ENCODE measurements at regions not wholly inside any gene's neighbourhood (a gene's known extent, or its start where the extent isn't known, plus 50 kb on each side); places are given as distances from the start of the nearest gene placed in this dataset.

- ATAC-seq (ENCODE audit: insufficient read depth, low FRiP score) (no peak), DNase-seq (peak; percentile 73 to 80 (median 75))
- H3K27ac ChIP-seq (ENCODE audit: low read depth in 1 of 2, low read length in 1 of 2) = no peak overlapping the region
- no peaks in the 10 kb centered on the region for H3K36me3 ChIP-seq (ENCODE audit: control insufficient read depth in 4 of 4, insufficient read depth in 4 of 4, low read length in 4 of 4)
- no peaks in the 10 kb centered on the region for H3K27me3 ChIP-seq (ENCODE audit: control insufficient read depth in 3 of 3, insufficient read depth in 3 of 3, low read length in 2 of 3)
- no peak overlapping the region for H3K9ac ChIP-seq (ENCODE audit: insufficient read depth in 1 of 2, low read length in 2 of 2)
- H3K4me3 ChIP-seq = no peak overlapping the region
- TF ChIP-seq CTCF (IDR thresholded peaks at IDR 0.05; ENCODE audit: control extremely low read depth, extremely low read depth) = no peak
- 37 to 48% methylated on average over 11 of the region's 11 CpGs for WGBS, 2 donors
- H3K9me3 ChIP-seq (ENCODE audit: control insufficient read depth in 4 of 4, insufficient read depth in 3 of 4, low read length in 3 of 4) = no peaks in the 10 kb centered on the region
- H3K4me1 ChIP-seq (ENCODE audit: control insufficient read depth in 5 of 5, insufficient read depth in 5 of 5, low read length in 5 of 5) = peaks cover 0 to 8% (median 2%) of the 10 kb centered on the region in 5 donors
These were observed 70.9 kb upstream of the PLEKHG1 start for GRCh38 chr6:150528648-150529285.

- Histone ChIP-seq H3K27ac (ENCODE audit: low read depth in 1 of 2, low read length in 1 of 2) (no peak overlapping the region), H3K36me3 (ENCODE audit: control insufficient read depth in 4 of 4, insufficient read depth in 4 of 4, low read length in 4 of 4) (no peaks in the 10 kb centered on the region), H3K27me3 (ENCODE audit: control insufficient read depth in 3 of 3, insufficient read depth in 3 of 3, low read length in 2 of 3) (no peaks in the 10 kb centered on the region), H3K9me3 (ENCODE audit: control insufficient read depth in 4 of 4, insufficient read depth in 3 of 4, low read length in 3 of 4) (no peaks in the 10 kb centered on the region), H3K9ac (ENCODE audit: insufficient read depth in 1 of 2, low read length in 2 of 2) (no peak overlapping the region), H3K4me3 (no peak overlapping the region), H3K4me1 (ENCODE audit: control insufficient read depth in 5 of 5, insufficient read depth in 5 of 5, low read length in 5 of 5) (peaks cover 0 to 8% (median 2%) of the 10 kb centered on the region in 5 donors)
- DNase-seq (peak in 2 of 3 donors; percentile 42 to 67), ATAC-seq (ENCODE audit: insufficient read depth, low FRiP score) (no peak)
- TF ChIP-seq CTCF (IDR thresholded peaks at IDR 0.05; ENCODE audit: control extremely low read depth, extremely low read depth) = no peak
- WGBS, 2 donors = 74 to 98% methylated on average over 3 of the region's 3 CpGs
These were observed 70.0 kb upstream of the PLEKHG1 start for GRCh38 chr6:150529646-150530045.

GRCh38 chr6:150531957-150532356 is 67.7 kb upstream of the PLEKHG1 start:
- Histone ChIP-seq H3K27me3 (ENCODE audit: control insufficient read depth in 3 of 3, insufficient read depth in 3 of 3, low read length in 2 of 3) (no peaks in the 10 kb centered on the region), H3K9ac (ENCODE audit: insufficient read depth in 1 of 2, low read length in 2 of 2) (no peak overlapping the region), H3K4me3 (no peak overlapping the region), H3K36me3 (ENCODE audit: control insufficient read depth in 4 of 4, insufficient read depth in 4 of 4, low read length in 4 of 4) (no peaks in the 10 kb centered on the region), H3K27ac (ENCODE audit: low read depth in 1 of 2, low read length in 1 of 2) (no peak overlapping the region), H3K4me1 (ENCODE audit: control insufficient read depth in 5 of 5, insufficient read depth in 5 of 5, low read length in 5 of 5) (peaks cover 0 to 8% (median 2%) of the 10 kb centered on the region in 5 donors), H3K9me3 (ENCODE audit: control insufficient read depth in 4 of 4, insufficient read depth in 3 of 4, low read length in 3 of 4) (no peaks in the 10 kb centered on the region)
- ATAC-seq (ENCODE audit: insufficient read depth, low FRiP score) = no peak
- no peak for TF ChIP-seq CTCF (IDR thresholded peaks at IDR 0.05; ENCODE audit: control extremely low read depth, extremely low read depth)
- DNase-seq = peak in 2 of 3 donors; percentile 50 to 81
- 73 to 77% methylated on average over 1 of the region's 1 CpG for WGBS, 2 donors

- DNase-seq = no peak
- peaks cover 0 to 7% (median 3%) of the 10 kb centered on the region in 5 donors for H3K4me1 ChIP-seq (ENCODE audit: control insufficient read depth in 5 of 5, insufficient read depth in 5 of 5, low read length in 5 of 5)
- 90% methylated on average over 5 of the region's 5 CpGs for WGBS, 2 donors
- TF ChIP-seq CTCF (IDR thresholded peaks at IDR 0.05; ENCODE audit: control extremely low read depth, extremely low read depth) = no peak
- no peaks in the 10 kb centered on the region for H3K27me3 ChIP-seq (ENCODE audit: control insufficient read depth in 3 of 3, insufficient read depth in 3 of 3, low read length in 2 of 3)
- H3K9me3 ChIP-seq (ENCODE audit: control insufficient read depth in 4 of 4, insufficient read depth in 3 of 4, low read length in 3 of 4) = no peaks in the 10 kb centered on the region
- H3K9ac ChIP-seq (ENCODE audit: insufficient read depth in 1 of 2, low read length in 2 of 2) = no peak overlapping the region
- no peak for ATAC-seq (ENCODE audit: insufficient read depth, low FRiP score)
- no peak overlapping the region for H3K4me3 ChIP-seq
- no peak overlapping the region for H3K27ac ChIP-seq (ENCODE audit: low read depth in 1 of 2, low read length in 1 of 2)
- H3K36me3 ChIP-seq (ENCODE audit: control insufficient read depth in 4 of 4, insufficient read depth in 4 of 4, low read length in 4 of 4) = no peaks in the 10 kb centered on the region
These were observed 65.1 kb upstream of the PLEKHG1 start for GRCh38 chr6:150534553-150534952.
